IMR-90 (cell line): ENCODE measurements at regions not wholly inside any gene's neighbourhood (a gene's known extent, or its start where the extent isn't known, plus 50 kb on each side); places are given as distances from the start of the nearest gene placed in this dataset.

Experiments
- ATAC-seq: fragments of 200-7000 bp; cut with Tn5 transposase; 2 replicates; pipeline ENCODE4 v1.9.1; 2020; ENCODE audit warnings: low read depth, mild to moderate bottlenecking, moderate library complexity
- BruUV-seq: library from RNA; stranded (reverse); fragments of 400-500 nt; replicated peaks from 2 replicates; lab custom pipeline; 2021; lab: Mats Ljungman, UMichigan
- CTCF ChIA-PET: fragments of 300-600 bp; formaldehyde crosslinking; extraction: SDS; loops from one replicate; lab custom pipeline; 2021; ENCODE audit warnings: antibody characterized with exemption; lab: Yijun Ruan, JAX
- POLR2A ChIA-PET: fragments of 300-600 bp; sonication (Branson Sonifier 250); formaldehyde crosslinking; loops from one replicate; lab custom pipeline; 2022; ENCODE audit warnings: antibody characterized with exemption; ENCODE audit not compliant: unreplicated experiment; lab: Charles Lee
- DNase-seq: peaks from one replicate; pipeline ENCODE4 v3.0.0; 2013
- H2AFZ ChIP-seq: replicated peaks from 2 replicates; pipeline ENCODE3; 2013; ENCODE audit warnings: low read length, mild to moderate bottlenecking; ENCODE audit not compliant: poor library complexity
- H2AK5ac ChIP-seq: 2 replicates; pipeline ENCODE4 v1.6.1; 2013; ENCODE audit warnings: low read depth, low read length, inconsistent platforms
- H2AK9ac ChIP-seq: replicated peaks from 2 replicates; pipeline ENCODE3; 2013; ENCODE audit warnings: mild to moderate bottlenecking, low read depth, low read length, moderate library complexity; ENCODE audit not compliant: poor library complexity
- H2BK120ac ChIP-seq: 2 replicates; pipeline ENCODE4 v1.6.1; 2013; ENCODE audit warnings: low read depth, low read length, inconsistent platforms
- H2BK15ac ChIP-seq: 3 replicates; pipeline ENCODE4 v1.6.1; 2013; ENCODE audit warnings: low read depth, low read length, inconsistent platforms
- H2BK20ac ChIP-seq: 2 replicates; pipeline ENCODE4 v1.6.1; 2013; ENCODE audit warnings: low read depth, mild to moderate bottlenecking, inconsistent platforms, low read length, moderate library complexity
- H2BK5ac ChIP-seq: 2 replicates; pipeline ENCODE4 v1.6.1; 2013; ENCODE audit warnings: mild to moderate bottlenecking, low read depth, low read length, inconsistent platforms; ENCODE audit not compliant: poor library complexity, severe bottlenecking
- H3K14ac ChIP-seq: replicated peaks from 2 replicates; pipeline ENCODE4 v1.6.1; 2013; ENCODE audit warnings: low read depth, low read length, inconsistent platforms
- H3K18ac ChIP-seq: 2 replicates; pipeline ENCODE4 v1.6.1; 2013; ENCODE audit warnings: low read depth, low read length, control low read depth
- H3K23ac ChIP-seq: 2 replicates; pipeline ENCODE4 v1.6.1; 2013; ENCODE audit warnings: low read depth, low read length, inconsistent platforms
- H3K27ac ChIP-seq: 2 replicates; pipeline ENCODE4 v1.5.1; 2013; ENCODE audit warnings: mild to moderate bottlenecking, control low read depth, low read length; ENCODE audit not compliant: insufficient read depth
- H3K27me3 ChIP-seq: 2 replicates; pipeline ENCODE4 v1.6.1; 2013; ENCODE audit warnings: low read length; ENCODE audit not compliant: control insufficient read depth, insufficient read depth
- H3K36me3 ChIP-seq: 2 replicates; pipeline ENCODE4 v1.6.1; 2013; ENCODE audit warnings: low read length, mixed read lengths; ENCODE audit not compliant: control insufficient read depth, insufficient read depth
- H3K4ac ChIP-seq: 2 replicates; pipeline ENCODE4 v1.6.1; 2013; ENCODE audit warnings: low read depth, low read length, inconsistent platforms
- H3K4me1 ChIP-seq: 2 replicates; pipeline ENCODE4 v1.6.1; 2013; ENCODE audit warnings: low read length, mixed read lengths; ENCODE audit not compliant: control insufficient read depth, insufficient read depth
- H3K4me2 ChIP-seq: 2 replicates; pipeline ENCODE4 v1.6.1; 2013; ENCODE audit warnings: low read depth, mild to moderate bottlenecking, control low read depth, low read length, moderate library complexity
- H3K4me3 ChIP-seq: 2 replicates; pipeline ENCODE4 v1.5.1; 2013; ENCODE audit warnings: low read depth, mild to moderate bottlenecking, control low read depth, low read length, moderate library complexity; ENCODE audit not compliant: insufficient read depth
- H3K56ac ChIP-seq: 2 replicates; pipeline ENCODE4 v1.6.1; 2013; ENCODE audit warnings: low read length, inconsistent platforms; ENCODE audit not compliant: insufficient read depth; ENCODE audit errors: extremely low read depth
- H3K79me1 ChIP-seq, 2 experiments: 2 replicates each; pipeline ENCODE4 v1.6.1; 2013; ENCODE audit warnings: low read length in 2 of 2, inconsistent platforms in 1 of 2, low read depth in 1 of 2
- H3K9ac ChIP-seq: 2 replicates; pipeline ENCODE4 v1.6.1; 2013; ENCODE audit warnings: low read depth, low read length, control low read depth
- H3K9me1 ChIP-seq: 2 replicates; pipeline ENCODE4 v1.6.1; 2013; ENCODE audit warnings: low read length, inconsistent platforms; ENCODE audit not compliant: insufficient read depth
- H3K9me3 ChIP-seq: 2 replicates; pipeline ENCODE4 v1.6.1; 2013; ENCODE audit warnings: low read length; ENCODE audit not compliant: control insufficient read depth, insufficient read depth
- H4K20me1 ChIP-seq: 2 replicates; pipeline ENCODE4 v1.6.1; 2013; ENCODE audit warnings: low read length, inconsistent platforms; ENCODE audit not compliant: insufficient read depth
- H4K5ac ChIP-seq: 2 replicates; pipeline ENCODE4 v1.6.1; 2013; ENCODE audit warnings: mild to moderate bottlenecking, low read depth, low read length, control low read depth
- H4K8ac ChIP-seq, 2 experiments: 2 replicates each; pipeline ENCODE4 v1.6.1; 2013; ENCODE audit warnings: low read depth in 2 of 2, low read length in 2 of 2, control low read depth in 1 of 2, inconsistent platforms in 1 of 2
- H4K91ac ChIP-seq: 2 replicates; pipeline ENCODE4 v1.6.1; 2013; ENCODE audit warnings: low read depth, low read length, inconsistent platforms; ENCODE audit not compliant: insufficient read depth
- CEBPB ChIP-seq: IDR thresholded peaks from 2 replicates; pipeline ENCODE4 v1.6.1; 2012; ENCODE audit warnings: low read depth, low read length, improper control_type of control experiment
- MAFK ChIP-seq: IDR thresholded peaks from 2 replicates; pipeline ENCODE4 v1.6.1; 2012; ENCODE audit warnings: low read depth, low read length, improper control_type of control experiment
- RAD21 ChIP-seq: IDR thresholded peaks from 2 replicates; pipeline ENCODE4 v1.6.1; 2012; ENCODE audit warnings: low read length, improper control_type of control experiment
- RFX5 ChIP-seq: IDR thresholded peaks from 2 replicates; pipeline ENCODE4 v1.8.0; 2012; ENCODE audit warnings: low read depth, mild to moderate bottlenecking, low read length, moderate library complexity
- SMC3 ChIP-seq: fragments of 150-350 bp; IDR thresholded peaks from 2 replicates; pipeline ENCODE4 v1.6.1; 2016; ENCODE audit warnings: low read depth, mild to moderate bottlenecking, antibody characterized with exemption, low read length, moderate library complexity
- WGBS, 2 experiments: methylation state at CpG; one replicate each; pipeline versions ENCODE4 v1.1.5 to v1.1.7; 2013; ENCODE audit warnings: missing lambda C conversion rate in 2 of 2; ENCODE audit not compliant: insufficient read length in 1 of 2; ENCODE audit errors: extremely low coverage in 2 of 2; 5-methylcytosine and 5-hydroxymethylcytosine counted together
- dilution Hi-C: fragments of 300-500 bp; cut with HindIII; formaldehyde crosslinking; loops from one replicate; pipeline ENCODE4 v1.14.3; 2018; ENCODE audit warnings: low sequenced_read_pairs; ENCODE audit not compliant: unreplicated experiment
- in situ Hi-C: fragments of 300-500 bp; cut with MboI; formaldehyde crosslinking; loops from 3 replicates; pipeline ENCODE4 v1.14.3; 2019; ENCODE audit warnings: low sequenced_read_pairs, inconsistent platforms, mixed read lengths
- intact Hi-C: fragments of 100-400 bp; cut with micrococcal nuclease; formaldehyde crosslinking; loops from 2 replicates; pipeline ENCODE4 v1.10.0; 2022
- TF ChIP-seq, protein P1 (sequence below): fragments of 150-350 bp; IDR thresholded peaks from 2 replicates; pipeline ENCODE4 v1.6.1; 2017; ENCODE audit warnings: mild to moderate bottlenecking, antibody characterized with exemption, low read length, low read depth

DNA sequence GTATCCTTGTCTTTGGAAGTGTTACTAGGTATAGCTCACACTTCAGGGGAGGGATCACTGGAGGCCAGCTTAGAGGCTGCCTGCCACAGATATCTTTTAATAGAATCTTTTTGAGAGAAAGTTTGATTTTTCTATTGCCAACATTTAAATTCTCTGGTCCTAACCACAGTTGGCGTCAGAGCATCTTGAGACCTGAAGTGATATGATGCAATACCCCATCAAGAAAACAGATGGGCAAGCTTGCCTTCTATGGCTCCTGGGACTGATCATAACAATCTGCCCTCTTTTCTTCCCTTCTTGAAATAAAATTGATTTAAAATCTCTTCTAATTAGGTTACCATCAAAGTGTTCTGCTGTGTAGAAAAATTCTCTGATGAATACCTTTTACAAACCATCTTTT is 105.5 kb upstream of the ACKR3 start:
- in situ Hi-C loops: no loop called here
- POLR2A ChIA-PET: no interaction called here
- intact Hi-C loops: no loop called here
- Histone ChIP-seq H2BK120ac (no peak overlapping the region), H4K20me1 (no peaks in the 10 kb centered on the region), H3K4me2 (no peak overlapping the region), H3K4me3 (no peak overlapping the region), H4K8ac (no peak overlapping the region), H3K9me3 (no peaks in the 10 kb centered on the region), H3K4ac (no peak overlapping the region), H2BK20ac (no peak overlapping the region), H3K9ac (no peak overlapping the region), H2AK5ac (no peak overlapping the region), H3K18ac (no peak overlapping the region), H3K56ac (no peak overlapping the region), H3K4me1 (no peaks in the 10 kb centered on the region), H3K36me3 (no peaks in the 10 kb centered on the region), H3K14ac (no peak overlapping the region), H2AFZ (no peak overlapping the region), H3K79me1 (no peaks in the 10 kb centered on the region), H4K91ac (no peak overlapping the region), H3K27ac (no peak overlapping the region), H3K23ac (no peak overlapping the region), H2BK5ac (no peak overlapping the region), H3K9me1 (no peaks in the 10 kb centered on the region), H3K27me3 (no peaks in the 10 kb centered on the region), H2BK15ac (no peak overlapping the region), H2AK9ac (no peak overlapping the region), H4K5ac (no peak overlapping the region)
- TF ChIP-seq RFX5 (no peak), CEBPB (peak; percentile 65), MAFK (no peak), SMC3 (no peak), RAD21 (no peak)
- TF ChIP-seq, protein P1, sequence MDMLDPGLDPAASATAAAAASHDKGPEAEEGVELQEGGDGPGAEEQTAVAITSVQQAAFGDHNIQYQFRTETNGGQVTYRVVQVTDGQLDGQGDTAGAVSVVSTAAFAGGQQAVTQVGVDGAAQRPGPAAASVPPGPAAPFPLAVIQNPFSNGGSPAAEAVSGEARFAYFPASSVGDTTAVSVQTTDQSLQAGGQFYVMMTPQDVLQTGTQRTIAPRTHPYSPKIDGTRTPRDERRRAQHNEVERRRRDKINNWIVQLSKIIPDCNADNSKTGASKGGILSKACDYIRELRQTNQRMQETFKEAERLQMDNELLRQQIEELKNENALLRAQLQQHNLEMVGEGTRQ: no peak
- ATAC-seq: no peak
- dilution Hi-C loops: no loop called here
- DNase-seq: no peak
- WGBS, 2 experiments: no CpG with 5 or more reads among the region's 1 CpG
- CTCF ChIA-PET: no interaction called here
- no TSS peak for BruUV-seq
